ENCODE measurements at regions not wholly inside any gene's neighbourhood (a gene's known extent, or its start where the extent isn't known, plus 50 kb on each side); places are given as distances from the start of the nearest gene placed in this dataset.
"Not testable (repeated sequence)": the region's sequence is repeated elsewhere in the genome, so short reads cannot be mapped to it uniquely, and the experiment has no call there.

GRCh38 chr5:100647461-100648230 is 112.5 kb downstream of the FAM174A start:
- Histone ChIP-seq H3K4me3 (no peak overlapping the region), H3K4me1 (ENCODE audit: low read depth) (peaks cover 4% of the 10 kb centered on the region), H3K36me3 (ENCODE audit: low read depth) (no peaks in the 10 kb centered on the region), H3K9me3 (no peaks in the 10 kb centered on the region)
- TF ChIP-seq CTCF (IDR thresholded peaks at IDR 0.05): no peak
- intact Hi-C loops (cut with DNase I, micrococcal nuclease): no loop called here
- peak; percentile 94 for ATAC-seq
- peak; percentile 77 to 96 (median 86) for DNase-seq

DNA sequence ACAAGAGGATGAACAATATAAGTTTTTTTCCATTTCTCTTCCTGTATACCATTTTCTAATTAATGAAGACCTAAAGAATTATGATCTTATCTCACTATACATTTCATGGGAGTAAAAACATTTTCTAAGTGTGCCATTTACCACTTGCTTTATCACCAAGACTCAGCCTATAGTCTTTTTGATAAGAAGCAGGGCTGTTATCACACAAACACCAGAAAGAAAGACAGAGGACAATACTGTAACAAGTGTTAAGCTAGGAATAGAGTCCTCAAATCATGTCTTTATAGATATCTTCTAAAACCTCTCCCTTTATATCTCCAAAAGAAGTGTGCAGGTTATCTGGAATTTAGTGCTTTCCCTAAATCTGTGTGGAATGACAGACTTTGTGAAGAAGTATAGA is 119.7 kb downstream of the FAM174A start:
- no peak for DNase-seq
- no peak overlapping the region for H3K4me3 ChIP-seq
- H3K36me3 ChIP-seq (ENCODE audit: low read depth): no peaks in the 10 kb centered on the region
- TF ChIP-seq CTCF (IDR thresholded peaks at IDR 0.05): no peak
- ATAC-seq: no peak
- no peaks in the 10 kb centered on the region for H3K9me3 ChIP-seq
- no peaks in the 10 kb centered on the region for H3K4me1 ChIP-seq (ENCODE audit: low read depth)
- intact Hi-C loops (cut with DNase I, micrococcal nuclease): no loop called here

DNA sequence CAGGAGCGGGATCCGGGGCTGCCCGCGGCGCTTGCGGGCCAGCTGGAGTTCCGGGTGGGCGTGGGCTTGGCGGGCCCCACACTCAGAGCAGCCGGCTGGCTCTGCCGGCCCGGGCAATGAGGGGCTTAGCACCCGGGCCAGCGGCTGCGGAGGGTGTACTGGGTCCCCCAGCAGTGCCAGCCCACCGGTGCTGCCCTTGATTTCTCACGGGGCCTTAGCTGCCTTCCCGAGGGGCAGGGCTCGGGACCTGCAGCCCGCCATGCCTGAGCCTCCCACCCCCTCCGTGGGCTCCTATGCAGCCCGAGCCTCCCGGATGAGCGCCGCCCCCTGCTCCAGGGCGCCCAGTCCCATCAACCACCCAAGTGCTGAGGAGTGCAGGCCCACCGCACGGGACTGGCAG is 121.6 kb downstream of the FAM174A start:
- H3K9me3 ChIP-seq; intact Hi-C loops (cut with DNase I, micrococcal nuclease); H3K36me3 ChIP-seq (ENCODE audit: low read depth); ATAC-seq; H3K4me1 ChIP-seq (ENCODE audit: low read depth); DNase-seq; H3K4me3 ChIP-seq: not testable (repeated sequence)

DNA sequence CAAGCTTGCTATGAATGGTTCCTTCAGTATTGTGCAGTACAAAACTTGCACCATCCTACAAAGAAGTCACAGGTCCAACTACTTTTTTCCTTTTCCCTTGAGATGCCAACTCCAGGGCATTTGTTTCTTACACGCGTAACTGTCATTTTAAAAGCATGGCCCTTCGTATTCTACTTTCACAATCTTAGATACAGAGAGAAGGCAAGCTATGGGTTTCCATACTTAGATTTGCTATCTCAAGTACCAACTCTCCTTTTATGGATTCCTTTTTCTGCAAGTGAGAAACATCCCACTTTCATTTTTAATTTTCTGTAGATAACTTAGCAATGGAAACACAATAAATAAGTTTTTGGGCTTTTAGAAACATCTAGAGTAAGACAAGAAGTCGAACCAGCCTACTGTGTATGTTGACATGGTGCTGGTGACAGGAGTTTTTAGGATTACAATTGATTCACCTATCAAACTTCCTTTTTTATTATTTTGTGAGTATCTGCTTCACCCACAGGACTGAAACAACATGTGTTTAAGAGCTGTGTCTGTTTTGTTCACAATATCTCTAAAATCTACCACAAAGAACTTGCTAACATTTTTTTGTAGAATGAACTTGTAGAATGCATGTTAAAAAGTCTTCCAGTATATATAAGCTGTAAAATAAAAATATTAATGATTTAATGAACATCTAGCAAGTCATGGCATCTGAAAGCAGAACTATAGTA is 124.1 kb downstream of the FAM174A start:
- DNase-seq (no peak), ATAC-seq (no peak)
- no peak for TF ChIP-seq CTCF (IDR thresholded peaks at IDR 0.05)
- H3K36me3 ChIP-seq (ENCODE audit: low read depth): no peaks in the 10 kb centered on the region
- intact Hi-C loops (cut with DNase I, micrococcal nuclease): no loop called here
- H3K4me1 ChIP-seq (ENCODE audit: low read depth): no peaks in the 10 kb centered on the region
- H3K9me3 ChIP-seq: no peaks in the 10 kb centered on the region
- no peak overlapping the region for H3K4me3 ChIP-seq

DNA sequence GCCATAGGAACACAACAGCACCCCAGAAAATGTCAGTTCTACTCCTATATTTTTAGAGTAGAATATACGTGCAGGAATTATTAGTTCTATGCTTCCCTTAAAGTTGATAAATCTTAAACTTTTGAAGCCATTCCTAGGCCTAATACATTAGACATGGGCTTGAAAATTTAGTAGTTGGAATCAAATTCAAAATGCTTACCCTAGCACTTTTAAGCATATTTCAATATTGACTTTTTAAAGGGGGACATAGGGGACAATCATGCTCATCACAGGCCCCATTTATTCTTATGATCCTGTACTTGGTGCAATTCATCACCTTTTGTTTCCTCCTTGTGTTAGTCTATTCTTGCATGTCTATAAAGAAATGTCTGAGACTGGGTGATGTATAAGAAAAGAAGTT is 129.0 kb downstream of the FAM174A start:
- intact Hi-C loops (cut with DNase I, micrococcal nuclease): no loop called here
- no peak for TF ChIP-seq CTCF (IDR thresholded peaks at IDR 0.05)
- H3K4me1 ChIP-seq (ENCODE audit: low read depth): no peaks in the 10 kb centered on the region

GRCh38 chr5:100667161-100667630 is 132.0 kb downstream of the FAM174A start:
- DNase-seq: peak in 1 of 3 donors; percentile 7
- Histone ChIP-seq H3K9me3 (no peaks in the 10 kb centered on the region), H3K4me3 (no peak overlapping the region), H3K36me3 (ENCODE audit: low read depth) (no peaks in the 10 kb centered on the region), H3K4me1 (ENCODE audit: low read depth) (no peaks in the 10 kb centered on the region)
- TF ChIP-seq CTCF (IDR thresholded peaks at IDR 0.05): no peak
- peak; percentile 62 for ATAC-seq
- intact Hi-C loops (cut with DNase I, micrococcal nuclease): no loop called here

More for the DNA sequence above, 129.0 kb downstream of the FAM174A start:
- ATAC-seq: no peak
- H3K9me3 ChIP-seq: no peaks in the 10 kb centered on the region
- DNase-seq: no peak
- H3K36me3 ChIP-seq (ENCODE audit: low read depth): no peaks in the 10 kb centered on the region
- H3K4me3 ChIP-seq: no peak overlapping the region
